KG1 (cell line): ENCODE measurements at regions not wholly inside any gene's neighbourhood (a gene's known extent, or its start where the extent isn't known, plus 50 kb on each side); places are given as distances from the start of the nearest gene placed in this dataset.

Experiments used
- DNase-seq: peaks from one replicate; lab custom pipeline; 2025; lab: John Stamatoyannopoulos, UW

DNA sequence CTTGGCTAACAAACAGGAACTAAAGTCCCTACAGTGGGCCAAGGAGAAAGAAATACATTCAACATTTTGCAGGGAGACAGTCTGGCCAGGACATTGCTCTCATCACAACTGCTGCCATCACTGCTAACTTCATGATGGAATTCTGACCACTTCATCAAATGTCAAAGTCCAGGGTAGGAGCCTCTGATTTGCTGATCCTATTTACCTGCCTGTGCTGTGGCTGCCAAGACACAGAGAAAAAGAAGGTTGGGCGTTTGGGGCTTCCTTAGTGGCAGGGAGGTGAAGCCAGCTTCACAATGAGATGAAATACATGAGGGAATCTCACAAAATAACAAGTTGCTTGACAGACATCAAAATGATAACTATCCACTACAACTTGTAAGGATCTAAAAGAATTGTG lies 343.9 kb upstream of the CADM1 start:
- DNase-seq = no peak

DNA sequence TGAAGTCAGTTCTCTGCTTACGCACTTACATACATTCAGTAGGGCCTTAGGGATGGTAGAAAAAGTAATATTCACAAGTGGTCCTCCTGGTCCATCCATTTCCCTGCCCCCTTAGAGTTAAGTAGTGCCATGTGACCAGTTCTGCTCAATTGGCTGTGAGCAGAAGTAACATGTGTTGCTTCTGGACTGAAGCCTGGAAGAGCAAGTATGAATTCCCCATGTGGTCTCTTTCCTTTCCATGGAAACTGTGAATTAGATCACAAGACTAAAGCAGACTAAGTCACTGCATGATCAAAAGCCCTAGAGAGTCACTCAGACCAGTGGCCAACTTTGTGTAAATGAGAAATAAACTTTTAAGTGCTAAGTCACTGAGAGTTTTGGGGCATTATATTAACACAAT lies 341.7 kb upstream of the CADM1 start:
- no peak for DNase-seq

DNA sequence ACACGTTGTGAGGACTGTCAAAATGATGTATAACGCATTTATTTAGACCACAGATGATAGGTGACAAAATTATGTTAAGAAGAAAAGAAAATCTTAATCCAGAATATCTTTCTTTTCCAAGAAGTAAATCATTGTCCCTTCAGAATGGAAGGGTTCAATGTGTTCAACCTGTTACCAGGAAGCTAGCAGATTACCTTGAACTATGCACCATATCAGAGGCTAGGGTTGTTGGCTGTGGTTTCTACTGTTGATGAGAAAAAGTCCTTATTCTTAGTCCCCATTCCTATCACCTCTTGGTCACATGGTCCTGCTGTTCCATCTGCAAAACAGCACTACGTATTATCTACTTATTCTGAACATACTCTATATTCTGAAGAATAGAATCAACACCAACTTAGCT lies 339.5 kb upstream of the CADM1 start:
- DNase-seq = no peak

DNA sequence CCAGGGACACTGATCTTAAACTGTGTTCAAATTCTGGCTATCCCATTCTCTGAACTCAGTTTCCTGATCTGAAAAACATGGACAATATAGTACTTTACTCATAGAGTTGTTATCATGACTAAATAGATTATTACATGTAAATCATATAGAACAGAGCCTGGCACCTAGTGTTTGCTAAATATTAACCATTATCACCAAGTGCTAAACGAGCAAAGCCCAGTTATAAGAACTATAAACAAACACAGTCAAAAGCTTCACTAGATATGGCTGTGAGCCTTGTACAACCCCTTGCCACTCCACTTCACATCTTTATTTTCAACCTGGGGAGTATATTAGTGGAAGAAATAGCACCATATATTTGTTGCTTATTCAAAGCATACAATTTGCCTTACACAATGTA lies 338.9 kb upstream of the CADM1 start:
- DNase-seq = no peak

DNA sequence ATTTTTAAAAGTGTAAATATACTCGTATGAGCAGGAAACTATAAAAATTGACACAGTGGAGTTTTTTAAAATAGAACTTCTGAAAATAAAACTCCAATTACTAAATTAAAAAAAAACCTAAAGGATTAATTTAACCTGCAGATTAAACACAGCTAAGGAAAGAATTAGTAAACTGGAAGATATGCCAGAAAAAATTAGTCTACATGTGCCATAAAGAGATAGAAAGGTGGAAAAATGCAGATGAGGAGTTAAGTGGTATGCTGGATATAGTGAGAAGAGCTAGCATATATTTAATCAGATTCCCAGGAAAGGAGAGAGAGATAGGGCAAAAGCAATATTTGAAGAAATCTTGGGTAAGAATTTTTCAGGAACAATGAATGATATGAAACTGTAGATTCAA lies 315.8 kb upstream of the CADM1 start:
- DNase-seq = no peak

DNA sequence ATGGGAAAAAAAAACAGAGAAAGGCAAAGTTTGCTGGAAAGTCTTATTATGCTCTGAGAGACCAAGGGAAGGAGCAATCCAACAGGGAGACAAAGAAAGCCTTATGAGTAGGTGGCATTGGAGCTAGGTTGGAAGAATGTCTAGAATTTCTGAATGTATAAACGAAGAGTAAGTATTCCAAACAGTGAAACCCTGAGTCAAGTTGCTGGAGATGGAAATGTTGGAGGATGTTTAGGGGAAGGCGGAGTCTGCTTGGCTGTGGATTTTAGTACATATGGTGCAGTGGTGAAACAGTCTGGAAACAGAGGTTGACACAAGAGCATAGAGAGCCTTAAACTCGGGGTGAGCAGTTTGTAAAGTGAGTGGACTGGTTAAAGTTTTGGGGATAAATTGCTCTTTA lies 314.8 kb upstream of the CADM1 start:
- no peak for DNase-seq

DNA sequence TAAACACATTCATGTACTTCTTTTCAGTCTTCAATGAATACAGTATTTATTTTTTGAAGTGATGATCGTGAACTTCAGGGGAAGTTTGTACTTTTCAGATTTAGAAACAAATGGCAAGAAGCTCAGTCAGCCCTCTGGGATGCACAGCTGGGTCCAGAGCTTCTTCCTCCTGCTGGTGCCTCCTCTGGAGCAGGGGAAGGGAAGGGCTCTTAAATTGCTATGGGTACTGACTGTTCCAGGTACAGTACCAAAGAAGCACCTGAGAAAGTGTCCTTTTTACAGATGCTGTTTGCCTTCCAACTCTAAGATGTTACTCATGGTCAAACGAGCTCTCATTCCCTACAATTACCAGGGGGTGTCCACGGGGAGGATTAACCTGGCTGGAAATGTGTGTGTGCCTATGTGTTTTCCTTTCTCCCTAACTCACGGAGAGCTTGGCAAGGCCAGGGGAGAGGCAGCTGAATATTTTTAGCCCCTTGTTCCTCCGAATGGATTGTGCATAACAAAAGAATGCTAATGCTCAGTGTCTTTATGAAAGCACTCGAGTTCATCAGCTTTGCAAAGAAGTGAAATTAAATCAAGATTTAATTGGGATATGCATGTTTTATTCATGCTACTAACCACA lies 313.7 kb upstream of the CADM1 start:
- no peak for DNase-seq

DNA sequence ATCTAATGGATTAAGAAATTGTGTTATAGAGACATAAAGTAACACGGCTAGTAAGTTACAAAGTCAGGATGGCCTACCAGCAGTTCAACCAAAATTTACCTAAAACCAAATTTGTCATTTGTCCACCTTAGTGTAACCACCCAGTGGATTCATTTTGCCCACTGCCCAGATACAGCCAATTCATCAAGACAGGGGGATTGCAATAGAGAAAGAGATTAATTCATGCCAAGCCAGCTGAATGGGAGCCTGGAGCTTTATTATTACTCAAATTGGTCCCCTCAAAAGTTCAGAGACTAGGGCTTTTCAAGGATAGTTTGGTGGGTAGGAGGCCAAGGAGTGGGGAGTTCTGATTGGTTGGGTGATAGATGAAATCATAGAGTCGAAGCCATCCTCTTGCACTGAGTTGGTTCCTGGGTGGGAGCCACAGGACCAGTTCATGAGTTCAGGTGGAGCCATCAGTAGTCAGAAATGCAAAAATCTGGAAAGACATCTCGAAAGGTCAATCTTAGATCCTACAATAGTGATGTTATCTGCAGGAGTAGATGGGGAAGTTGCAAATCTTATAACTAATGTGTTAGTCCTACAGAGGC lies 304.2 kb upstream of the CADM1 start:
- no peak for DNase-seq

DNA sequence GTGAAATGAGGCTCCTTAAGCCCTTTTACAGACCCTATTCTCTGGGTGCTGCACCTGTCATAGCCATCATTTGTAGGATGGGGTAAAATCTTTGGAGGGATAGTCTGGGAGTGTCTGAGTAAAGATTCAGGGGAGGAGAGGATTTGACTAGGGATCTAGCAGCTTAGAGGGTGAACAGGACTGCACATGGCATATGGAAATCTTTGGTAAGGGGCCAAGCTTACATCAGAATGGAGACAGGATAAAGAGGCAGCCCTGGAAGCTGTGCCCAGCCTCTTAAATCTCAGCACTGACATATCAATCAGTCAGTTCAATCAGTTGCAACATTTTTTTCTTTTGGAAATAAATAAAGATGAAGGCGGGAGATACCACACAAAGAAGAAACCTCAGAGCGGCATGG lies 301.8 kb upstream of the CADM1 start:
- DNase-seq = no peak

DNA sequence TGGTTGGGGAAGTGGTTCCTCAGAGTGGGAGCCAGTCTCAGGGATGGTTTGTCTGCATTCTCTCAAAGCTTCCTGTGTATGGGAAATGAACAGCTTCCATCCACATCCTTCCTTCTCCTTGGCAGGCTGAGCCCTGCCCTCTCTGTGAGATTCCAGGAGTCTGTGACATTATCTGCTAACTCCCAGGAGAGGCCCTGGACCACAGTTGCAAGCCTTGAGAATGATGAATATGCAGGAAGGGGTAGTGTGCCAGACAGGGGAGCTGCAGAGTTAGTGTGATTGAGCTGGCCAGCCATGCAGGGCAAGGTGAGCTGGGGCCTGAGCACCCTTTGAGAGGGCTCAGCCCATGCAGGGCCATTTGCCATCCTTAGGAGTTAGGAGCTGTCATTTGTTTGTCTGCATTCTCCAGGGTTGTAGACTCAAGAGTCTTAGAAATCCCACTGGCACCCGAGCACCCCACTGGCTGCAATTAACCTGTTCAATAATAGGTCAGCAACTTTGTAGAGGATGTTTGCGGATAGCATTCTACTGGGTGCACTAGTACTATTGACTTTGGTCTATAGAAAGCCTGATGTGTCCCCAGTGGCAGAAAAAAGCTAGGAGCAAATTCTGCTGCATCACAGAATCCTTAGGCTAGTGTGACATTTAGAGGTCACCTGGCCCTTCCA lies 299.0 kb upstream of the CADM1 start:
- no peak for DNase-seq

DNA sequence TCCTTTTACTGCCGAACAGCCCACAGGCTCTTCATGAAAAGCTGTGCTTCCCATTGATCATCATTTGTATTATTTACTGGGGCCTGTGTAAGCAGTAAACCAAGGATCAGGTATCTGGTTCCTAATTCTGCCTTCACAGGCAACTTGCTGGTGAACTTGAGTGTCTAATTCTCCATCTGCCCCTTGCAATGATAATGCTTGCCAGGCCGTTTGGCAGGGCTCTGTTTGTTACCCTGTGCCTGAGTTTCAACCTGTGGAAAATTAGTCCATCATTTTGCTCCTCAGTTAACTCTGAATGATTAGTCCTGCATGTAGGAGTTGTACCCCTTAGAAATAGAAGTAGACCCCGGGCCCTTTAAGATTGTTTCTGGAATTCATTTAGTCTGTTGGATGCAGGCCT lies 298.4 kb upstream of the CADM1 start:
- DNase-seq = no peak

DNA sequence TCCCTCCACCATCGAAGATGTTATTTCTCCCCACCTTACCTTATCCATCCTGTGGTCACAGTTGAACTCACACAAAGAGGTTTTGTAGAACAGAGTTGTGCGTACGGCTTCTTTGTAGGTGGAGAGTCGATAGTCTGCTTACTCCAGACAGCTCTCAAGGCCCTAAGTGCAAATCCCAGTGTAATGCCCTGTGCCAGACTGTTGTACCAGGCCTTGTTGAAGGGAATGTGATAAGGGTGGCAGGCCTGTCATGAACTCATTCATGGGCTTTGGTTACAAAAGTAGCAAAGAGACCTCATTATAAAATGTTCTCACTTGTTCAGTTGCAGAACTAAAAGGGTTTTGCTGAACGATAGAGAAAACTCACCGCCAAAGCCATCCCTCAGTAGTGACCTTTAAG lies 288.7 kb upstream of the CADM1 start:
- DNase-seq = no peak

DNA sequence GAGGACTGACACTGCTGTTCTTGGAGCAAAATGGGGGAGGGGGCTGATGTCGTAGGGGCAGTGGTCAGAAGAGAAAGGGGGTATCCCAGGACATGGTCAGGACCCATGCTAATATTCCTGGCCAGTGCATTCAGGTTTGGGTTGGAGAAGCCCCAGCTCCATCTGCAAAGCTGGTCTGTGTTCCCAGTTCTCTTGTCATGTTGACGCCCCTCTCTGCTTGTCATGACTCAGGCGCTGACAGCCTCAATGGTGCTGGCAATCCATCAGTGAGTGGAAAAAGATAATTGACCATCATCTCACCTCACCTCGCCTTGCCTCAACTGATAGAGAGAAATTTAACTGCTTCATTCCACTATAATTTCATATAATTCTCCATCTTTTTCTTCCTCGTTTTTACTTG lies 283.1 kb upstream of the CADM1 start:
- DNase-seq = no peak

DNA sequence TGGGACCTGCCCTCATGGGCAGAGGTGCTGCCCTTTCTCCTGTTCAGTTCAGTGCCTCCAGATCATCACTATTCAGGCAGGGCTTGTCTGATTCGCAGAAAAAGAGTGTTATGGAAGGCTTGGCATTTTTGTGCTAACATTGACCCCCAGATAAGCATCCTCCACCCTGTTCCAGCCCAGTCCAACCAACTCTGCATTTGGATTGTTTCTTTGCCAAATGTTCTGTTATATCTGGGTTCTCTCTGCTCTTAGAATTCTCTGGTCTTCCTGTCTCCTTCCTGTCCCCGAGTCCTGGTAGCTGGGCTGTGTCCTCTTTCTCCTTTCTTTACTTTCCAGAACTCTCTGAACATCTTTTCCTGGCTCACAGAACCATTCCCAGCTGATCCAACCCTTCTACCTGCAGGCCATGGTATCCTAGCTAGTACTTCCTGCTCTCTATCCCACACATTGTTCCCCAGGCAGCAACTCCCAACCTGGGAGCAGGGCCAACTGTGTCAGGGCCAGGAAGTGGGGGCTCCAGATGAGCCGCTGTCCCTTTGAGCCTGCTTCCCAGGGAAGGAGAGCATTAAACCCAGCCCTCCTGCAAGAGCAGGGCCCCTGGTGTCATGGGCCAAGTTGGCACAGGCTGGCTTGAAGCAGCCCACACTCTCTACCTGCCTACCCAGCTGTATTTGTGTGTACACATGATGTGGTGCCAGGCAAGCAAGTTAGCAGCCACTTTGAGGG lies 280.7 kb upstream of the CADM1 start:
- DNase-seq = no peak

DNA sequence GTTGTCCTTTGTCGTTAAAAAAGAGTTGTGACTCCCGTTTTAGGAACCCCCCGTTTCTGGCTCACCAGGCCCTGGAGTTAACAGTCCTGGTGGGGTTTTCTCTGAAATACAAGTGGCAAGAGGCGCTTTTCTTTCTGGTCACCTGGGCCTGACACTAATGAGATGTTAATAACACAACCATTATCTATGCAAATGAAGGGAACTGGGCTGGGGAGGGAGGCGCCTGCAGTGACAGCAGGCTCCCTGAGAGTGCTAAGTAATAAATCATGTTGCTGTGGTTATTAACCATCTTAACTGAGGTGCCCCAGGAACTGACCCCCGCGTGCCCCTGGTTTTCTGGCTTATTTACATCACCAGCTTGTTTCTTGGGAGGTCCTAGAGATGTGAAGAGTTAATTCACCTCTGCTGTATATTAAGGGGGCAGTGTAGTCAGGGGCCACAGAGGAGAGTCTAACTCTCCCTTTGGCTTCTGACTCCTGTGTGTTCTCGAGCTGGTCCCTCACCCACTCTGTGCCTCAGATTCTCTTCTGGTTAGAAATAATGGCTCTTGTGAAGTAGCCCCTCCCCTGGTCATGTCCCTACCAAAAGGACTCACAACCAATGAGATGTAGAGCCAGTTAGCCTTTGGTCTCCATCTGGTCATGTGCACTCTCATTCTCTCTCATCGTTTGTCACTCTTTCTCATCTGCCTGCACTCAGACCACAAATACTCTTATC lies 276.6 kb upstream of the CADM1 start:
- DNase-seq = no peak

DNA sequence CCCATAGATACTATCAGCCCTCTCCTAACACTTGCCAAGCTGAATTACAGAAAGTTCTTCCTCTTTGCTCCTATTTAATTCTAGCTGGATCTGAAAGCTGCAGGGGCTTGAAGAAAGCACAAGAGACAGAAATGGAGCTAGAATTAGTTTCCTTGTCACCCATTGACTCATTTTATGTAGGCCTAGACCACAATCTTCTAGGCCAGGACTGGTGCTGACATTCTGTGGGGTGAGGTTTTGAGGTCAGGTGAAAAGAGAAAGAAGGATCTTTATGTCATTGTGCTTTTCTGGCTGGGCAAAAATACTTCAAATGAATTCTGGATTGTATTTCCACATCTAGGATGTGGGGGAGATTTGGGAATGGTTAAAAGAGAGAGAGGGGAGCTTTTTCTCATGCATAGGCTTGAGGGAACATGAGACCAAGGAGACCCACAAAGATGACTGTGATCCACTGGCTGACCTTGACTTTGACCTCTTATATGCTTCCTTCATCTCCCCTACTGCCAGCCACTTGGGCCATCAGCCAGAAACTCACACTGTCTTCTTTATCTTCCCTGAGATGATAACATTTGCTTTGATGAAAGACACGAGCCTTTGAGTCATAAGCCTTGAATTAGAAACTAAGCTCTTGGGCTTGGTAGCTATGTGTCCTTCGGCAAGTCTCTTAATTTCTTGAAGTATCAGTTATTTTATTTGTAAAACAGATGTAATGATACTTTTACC lies 274.9 kb upstream of the CADM1 start:
- DNase-seq = no peak

DNA sequence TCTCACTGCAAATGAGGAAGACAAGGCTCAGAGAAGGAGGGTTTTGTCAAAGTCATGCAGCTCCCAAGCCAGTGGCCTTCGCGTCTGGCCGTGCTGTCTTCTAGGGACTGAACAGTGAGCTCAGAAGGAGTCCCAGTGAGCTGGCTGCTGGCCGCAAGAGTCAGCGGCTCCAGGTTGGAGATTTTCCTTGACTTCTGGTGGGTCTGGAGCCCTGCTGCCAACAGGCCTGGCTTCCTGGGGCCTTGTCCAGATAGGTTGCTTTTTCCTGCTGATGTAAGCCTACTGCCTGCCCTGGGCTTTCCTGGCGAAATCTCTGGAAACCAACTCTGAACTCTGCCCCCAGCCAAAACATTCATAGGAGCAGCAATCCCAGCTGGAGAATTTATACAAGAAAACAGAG lies 272.7 kb upstream of the CADM1 start:
- DNase-seq = no peak

DNA sequence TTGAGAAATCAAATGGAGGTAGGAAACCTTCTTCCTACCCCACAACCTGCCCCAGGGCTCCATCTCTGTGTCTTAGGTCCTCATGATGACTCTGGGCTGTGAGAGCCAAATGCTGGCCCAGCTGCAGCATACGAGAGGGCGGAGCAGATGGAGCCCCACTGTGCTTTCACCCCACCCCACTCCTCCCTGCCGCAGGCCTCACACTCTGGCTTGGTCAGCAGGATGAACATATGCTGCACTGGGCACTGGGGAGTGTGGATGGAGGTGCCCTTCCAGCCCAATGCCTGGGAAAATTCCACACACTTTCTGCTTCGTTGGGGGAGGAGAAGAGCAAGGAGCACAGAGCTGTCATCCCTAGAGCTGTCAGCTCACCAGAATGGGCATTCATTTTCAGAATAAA lies 271.6 kb upstream of the CADM1 start:
- no peak for DNase-seq

DNA sequence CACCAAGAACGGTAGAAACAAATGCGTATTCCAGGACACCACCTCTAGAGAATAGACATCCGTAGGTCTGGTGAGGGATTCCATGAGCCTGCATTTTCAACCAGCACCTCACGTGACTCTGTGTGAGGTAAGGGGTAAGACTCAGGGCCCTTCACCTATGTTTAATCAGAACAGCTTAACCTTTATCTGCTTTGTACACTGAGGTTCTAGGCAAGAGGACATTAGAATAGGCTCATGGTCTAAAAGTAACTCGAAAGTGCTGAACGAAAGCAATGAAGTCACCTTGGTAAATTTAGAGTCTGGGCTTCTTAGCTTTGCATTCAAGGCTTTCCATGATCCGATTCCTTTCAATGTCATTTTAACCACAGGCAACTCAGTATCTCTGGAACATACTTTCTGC lies 270.5 kb upstream of the CADM1 start:
- DNase-seq = no peak

DNA sequence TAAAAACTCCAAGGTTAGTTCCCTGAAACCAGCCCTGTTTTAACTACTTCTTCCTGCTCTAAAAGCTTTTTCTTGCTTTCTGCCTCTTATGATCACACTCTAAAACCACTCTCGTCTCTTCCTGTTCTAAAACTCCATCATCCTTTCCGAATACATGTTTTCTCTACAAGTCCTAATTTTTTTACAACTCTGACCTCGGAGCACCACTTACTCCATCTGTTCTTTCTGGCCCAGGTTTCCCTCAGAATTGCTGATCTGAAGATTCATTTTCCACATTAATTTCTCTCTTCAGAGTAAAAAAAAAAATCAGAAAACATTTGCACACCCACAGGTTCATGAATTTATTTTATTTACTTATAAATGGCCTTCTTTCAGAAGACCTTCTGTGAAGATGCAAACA lies 265.7 kb upstream of the CADM1 start:
- DNase-seq = no peak

DNA sequence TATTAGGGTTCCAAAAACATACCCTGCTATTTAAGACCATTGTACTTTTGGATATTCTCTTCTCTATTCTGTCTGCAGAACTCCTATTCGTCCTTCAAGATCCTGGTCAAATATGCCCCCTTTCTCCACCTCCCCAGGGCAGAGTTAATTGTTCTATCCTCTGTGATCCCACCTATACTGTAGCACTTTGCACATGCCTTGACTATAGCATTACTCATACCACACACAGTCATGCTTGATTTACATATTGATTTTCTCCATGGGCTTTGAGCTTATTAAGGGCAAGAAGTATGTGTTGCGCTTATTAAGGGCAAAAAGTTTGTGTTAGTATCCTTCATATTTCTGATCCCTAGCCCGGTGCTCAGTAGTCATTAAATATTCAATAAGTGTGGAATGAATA lies 263.7 kb upstream of the CADM1 start:
- DNase-seq = no peak
